Adrenal gland (tissue), 9 donors: ENCODE measurements at regions not wholly inside any gene's neighbourhood (a gene's known extent, or its start where the extent isn't known, plus 50 kb on each side); places are given as distances from the start of the nearest gene placed in this dataset.
A peak's percentile ranks its signal among the peaks of the same experiment; 100 is the strongest.

Source experiments
- DNase-seq, 7 donors: peaks; one replicate each; pipeline ENCODE4 v3.0.0-alpha.2; 2019 to 2020
- H3K27ac ChIP-seq, 5 donors: fragments of 200-600 bp; sonication (generic) in 4 of 5; 1 replicate in 3 of 5; 2 replicates in 2 of 5; pipeline versions ENCODE4 v1.5.1 to v1.8.0; 2016 to 2020; ENCODE audit warnings: mild to moderate bottlenecking in 1 of 5
- H3K27me3 ChIP-seq: fragments of 200-600 bp; 2 replicates; pipeline ENCODE4 v1.8.0; 2021
- H3K36me3 ChIP-seq, 2 donors: fragments of 200-600 bp; replicated peaks in 1 of 2; 1 replicate in 1 of 2; 2 replicates in 1 of 2; pipeline versions ENCODE4 v1.5.1 to v1.8.0; 2018 to 2022
- H3K4me1 ChIP-seq, 2 donors: fragments of 200-600 bp; replicated peaks in 1 of 2; 1 replicate in 1 of 2; 2 replicates in 1 of 2; pipeline versions ENCODE4 v1.5.1 to v1.8.0; 2018 to 2021
- H3K4me3 ChIP-seq, 4 donors: fragments of 200-600 bp; sonication (generic) in 3 of 4; one replicate each; pipeline ENCODE4 v1.5.1; 2016 to 2018
- H3K9me3 ChIP-seq, 3 donors: fragments of 200-600 bp; sonication (generic) in 1 of 3; replicated peaks in 1 of 3; 1 replicate in 2 of 3; 2 replicates in 1 of 3; pipeline versions ENCODE4 v1.5.1 to v1.8.0; 2016 to 2021
- CTCF ChIP-seq, 6 experiments: fragments of 450-650 bp in 4 of 6; fragments of 200-600 bp in 2 of 6; sonication (generic) in 1 of 6; IDR thresholded peaks; 1 replicate in 5 of 6; 2 replicates in 1 of 6; pipeline versions ENCODE4 v1.5.1 to v1.8.0; 2016 to 2021; ENCODE audit warnings: antibody characterized with exemption in 6 of 6, mild to moderate bottlenecking in 2 of 6, moderate library complexity in 1 of 6
- POLR2A ChIP-seq, 2 donors: fragments of 450-650 bp; IDR thresholded peaks; one replicate each; pipeline ENCODE4 v1.6.1; 2017; ENCODE audit warnings: antibody characterized with exemption in 2 of 2, mild to moderate bottlenecking in 2 of 2, moderate library complexity in 1 of 2
- WGBS, 4 donors: extraction: QIAGEN DNeasy Blood & Tissue Kit in 2 of 4; methylation state at CpG; one replicate each; pipeline versions ENCODE4 v1.1.5 to v1.1.7; 2013 to 2017; 5-methylcytosine and 5-hydroxymethylcytosine counted together
- intact Hi-C, 2 donors: fragments of 100-400 bp; cut with DNase I; formaldehyde crosslinking; loops; one replicate each; pipeline versions ENCODE4 v1.14.1 to v1.15.0; 2022 to 2023
- donor health status: healthy with polysubstance abuse.
- donor health status: Bipolar disorder and iron deficiency.
- donor health status: DM: yes; HTN: yes; CAD: no.
- donor health status: DM: no; HTN: no; CAD: no.
- donor health status: DM: no; HTN: no; CAD: no.

- WGBS, 4 donors, result 73 to 84% (median 82%) methylated on average over 6 of the region's 6 CpGs
- no peaks in the 10 kb centered on the region for H3K9me3 ChIP-seq
Measured at GRCh38 chr20:11783102-11783850, 134.4 kb upstream of the BTBD3 start.

GRCh38 chr20:11785885-11786507 lies 131.7 kb upstream of the BTBD3 start:
- WGBS, 4 donors, result 52 to 78% (median 62%) methylated on average over 4 of the region's 4 CpGs
- peak in 6 of 7 donors; percentile 23 to 56 (median 36) for DNase-seq
- intact Hi-C loops, result no loop called here

More at GRCh38 chr20:11783102-11783850, 134.4 kb upstream of the BTBD3 start:
- DNase-seq, result no peak
- H3K27me3 ChIP-seq, result no peaks in the 10 kb centered on the region
- H3K36me3 ChIP-seq, result no peaks in the 10 kb centered on the region
- TF ChIP-seq POLR2A (IDR thresholded peaks at IDR 0.05) (no peak), CTCF (IDR thresholded peaks at IDR 0.05) (no peak)
- H3K4me1 ChIP-seq, result no peaks in the 10 kb centered on the region
- H3K4me3 ChIP-seq, result no peak overlapping the region
- no peak overlapping the region for H3K27ac ChIP-seq
- intact Hi-C loops, result no loop called here

GRCh38 chr20:11790046-11790445 lies 127.6 kb upstream of the BTBD3 start:
- no peak overlapping the region for H3K27ac ChIP-seq
- no peak for TF ChIP-seq POLR2A (IDR thresholded peaks at IDR 0.05)
- no peak for TF ChIP-seq CTCF (IDR thresholded peaks at IDR 0.05)

More at GRCh38 chr20:11785885-11786507, 131.7 kb upstream of the BTBD3 start:
- TF ChIP-seq POLR2A (IDR thresholded peaks at IDR 0.05), result no peak
- no peak for TF ChIP-seq CTCF (IDR thresholded peaks at IDR 0.05)
- Histone ChIP-seq H3K4me1 (no peaks in the 10 kb centered on the region), H3K4me3 (no peak overlapping the region), H3K36me3 (no peaks in the 10 kb centered on the region), H3K27me3 (no peaks in the 10 kb centered on the region), H3K9me3 (no peaks in the 10 kb centered on the region), H3K27ac (peak overlapping the region in 1 of 5 donors; percentile 40)

GRCh38 chr20:11791316-11791715 lies 126.4 kb upstream of the BTBD3 start:
- WGBS, 4 donors, result 94 to 100% (median 96%) methylated on average over 1 to 2 of the region's 2 CpGs
- intact Hi-C loops, result no loop called here

More at GRCh38 chr20:11790046-11790445, 127.6 kb upstream of the BTBD3 start:
- Histone ChIP-seq H3K4me3 (no peak overlapping the region), H3K36me3 (no peaks in the 10 kb centered on the region), H3K9me3 (no peaks in the 10 kb centered on the region), H3K27me3 (no peaks in the 10 kb centered on the region), H3K4me1 (peaks cover 0 to 12% of the 10 kb centered on the region in 2 donors)
- WGBS, 4 donors, result 70 to 91% (median 80%) methylated on average over 1 of the region's 1 CpG
- DNase-seq, result no peak
- intact Hi-C loops, result no loop called here

More at GRCh38 chr20:11791316-11791715, 126.4 kb upstream of the BTBD3 start:
- no peak for DNase-seq
- TF ChIP-seq CTCF (IDR thresholded peaks at IDR 0.05) (no peak), POLR2A (IDR thresholded peaks at IDR 0.05) (no peak)
- Histone ChIP-seq H3K27ac (no peak overlapping the region), H3K27me3 (no peaks in the 10 kb centered on the region), H3K4me3 (no peak overlapping the region), H3K4me1 (peaks cover 0 to 12% of the 10 kb centered on the region in 2 donors), H3K9me3 (no peaks in the 10 kb centered on the region), H3K36me3 (no peaks in the 10 kb centered on the region)
